Neutrophil (primary cell): ENCODE measurements at regions not wholly inside any gene's neighbourhood (a gene's known extent, or its start where the extent isn't known, plus 50 kb on each side); places are given as distances from the start of the nearest gene placed in this dataset.

Experiments
- H3K27ac ChIP-seq: fragments of 200-600 bp; sonication (generic); 2 replicates; pipeline ENCODE4 v1.5.1; 2016; ENCODE audit warnings: mild to moderate bottlenecking, moderate library complexity
- H3K27me3 ChIP-seq: fragments of 200-600 bp; sonication (generic); 2 replicates; pipeline ENCODE4 v1.6.0; 2016; ENCODE audit warnings: mild to moderate bottlenecking
- H3K36me3 ChIP-seq: fragments of 200-600 bp; sonication (generic); 2 replicates; pipeline ENCODE4 v1.5.1; 2017
- H3K4me1 ChIP-seq, 2 experiments: fragments of 200-600 bp in 1 of 2; sonication (generic) in 1 of 2; 1 replicate in 1 of 2; 2 replicates in 1 of 2; pipeline versions ENCODE4 v1.5.1 to v1.6.1; 2013 to 2016; ENCODE audit warnings: low read depth in 1 of 2, low read length in 1 of 2, mild to moderate bottlenecking in 1 of 2, moderate library complexity in 1 of 2; ENCODE audit not compliant: control insufficient read depth in 1 of 2, insufficient read depth in 1 of 2
- H3K4me3 ChIP-seq, 2 experiments: fragments of 200-600 bp in 1 of 2; sonication (generic) in 1 of 2; 1 replicate in 1 of 2; 2 replicates in 1 of 2; pipeline ENCODE4 v1.5.1; 2013 to 2016; ENCODE audit warnings: low read depth in 1 of 2, low read length in 1 of 2, mild to moderate bottlenecking in 1 of 2, moderate library complexity in 1 of 2
- H3K9me3 ChIP-seq: fragments of 200-600 bp; sonication (generic); 2 replicates; pipeline ENCODE4 v1.5.1; 2016
- TF ChIP-seq, protein P1 (sequence below): fragments of 200-600 bp; sonication (generic); IDR thresholded peaks from 2 replicates; pipeline ENCODE4 v1.5.1; 2016; ENCODE audit warnings: antibody characterized with exemption

DNA sequence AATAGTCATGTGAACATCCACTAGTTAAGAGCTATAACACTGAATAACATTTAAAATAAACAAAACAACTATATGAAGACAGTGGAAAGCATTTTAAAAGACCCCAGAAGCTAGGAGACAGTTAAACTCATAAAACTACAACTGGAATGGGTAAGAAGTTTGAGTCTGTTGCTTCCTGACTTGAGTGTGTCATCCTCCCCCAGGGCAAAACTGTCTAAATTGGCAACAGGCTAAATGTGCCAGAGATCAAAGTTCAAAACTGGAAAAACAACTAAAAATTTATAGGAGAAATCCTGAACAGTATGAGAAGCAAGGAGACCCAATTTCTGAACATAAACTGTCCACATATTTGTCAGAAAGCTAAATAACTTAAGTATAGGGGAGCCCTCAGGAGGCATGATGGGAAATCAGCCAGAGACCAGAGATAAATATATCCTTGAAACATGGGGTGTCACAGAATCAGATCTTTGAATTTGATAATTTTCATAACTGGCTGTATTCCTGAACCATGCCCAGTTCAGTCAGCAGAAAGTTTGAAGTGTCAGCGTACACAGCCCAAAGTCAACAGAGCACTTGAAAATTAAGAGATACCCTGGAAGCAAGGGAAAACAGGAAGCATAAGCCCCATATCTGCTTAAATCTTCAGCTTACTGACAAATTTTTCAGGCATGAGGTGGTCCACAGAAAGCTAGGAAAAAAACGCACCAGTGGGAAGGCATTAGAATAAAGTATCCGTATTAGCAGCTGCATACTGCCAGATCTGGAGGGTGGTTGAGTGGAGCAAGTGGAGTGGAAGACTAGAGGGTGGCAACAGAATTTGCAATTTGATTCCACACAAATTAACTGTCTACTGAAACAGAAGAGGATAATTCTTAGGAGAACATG lies 516.1 kb upstream of the MAN1A1 start:
- Histone ChIP-seq H3K4me3 (no peak overlapping the region), H3K27me3 (no peaks in the 10 kb centered on the region), H3K9me3 (no peaks in the 10 kb centered on the region), H3K36me3 (no peaks in the 10 kb centered on the region), H3K27ac (no peak overlapping the region), H3K4me1 (no peaks in the 10 kb centered on the region)
- TF ChIP-seq, protein P1, sequence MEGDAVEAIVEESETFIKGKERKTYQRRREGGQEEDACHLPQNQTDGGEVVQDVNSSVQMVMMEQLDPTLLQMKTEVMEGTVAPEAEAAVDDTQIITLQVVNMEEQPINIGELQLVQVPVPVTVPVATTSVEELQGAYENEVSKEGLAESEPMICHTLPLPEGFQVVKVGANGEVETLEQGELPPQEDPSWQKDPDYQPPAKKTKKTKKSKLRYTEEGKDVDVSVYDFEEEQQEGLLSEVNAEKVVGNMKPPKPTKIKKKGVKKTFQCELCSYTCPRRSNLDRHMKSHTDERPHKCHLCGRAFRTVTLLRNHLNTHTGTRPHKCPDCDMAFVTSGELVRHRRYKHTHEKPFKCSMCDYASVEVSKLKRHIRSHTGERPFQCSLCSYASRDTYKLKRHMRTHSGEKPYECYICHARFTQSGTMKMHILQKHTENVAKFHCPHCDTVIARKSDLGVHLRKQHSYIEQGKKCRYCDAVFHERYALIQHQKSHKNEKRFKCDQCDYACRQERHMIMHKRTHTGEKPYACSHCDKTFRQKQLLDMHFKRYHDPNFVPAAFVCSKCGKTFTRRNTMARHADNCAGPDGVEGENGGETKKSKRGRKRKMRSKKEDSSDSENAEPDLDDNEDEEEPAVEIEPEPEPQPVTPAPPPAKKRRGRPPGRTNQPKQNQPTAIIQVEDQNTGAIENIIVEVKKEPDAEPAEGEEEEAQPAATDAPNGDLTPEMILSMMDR, result no peak

DNA sequence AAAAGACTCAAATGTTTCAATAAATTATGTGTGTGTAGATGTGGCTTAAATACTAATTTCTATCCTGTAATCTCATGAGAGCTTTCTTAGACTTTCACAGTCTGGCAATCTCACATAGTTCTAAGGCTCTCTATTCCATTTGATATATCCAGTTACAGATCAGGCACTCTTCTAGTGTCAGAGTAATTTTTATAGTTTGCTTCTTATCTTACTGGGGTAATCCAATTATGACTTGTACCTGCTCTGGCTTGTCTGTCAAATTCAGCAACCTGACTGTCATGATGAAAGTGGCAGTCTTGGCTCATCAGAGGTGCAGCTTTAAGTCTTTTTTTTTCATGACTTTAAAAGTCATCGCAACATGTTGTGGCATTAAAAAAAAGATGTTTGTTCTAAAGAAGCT lies 513.2 kb upstream of the MAN1A1 start:
- Histone ChIP-seq H3K9me3 (no peaks in the 10 kb centered on the region), H3K27me3 (no peaks in the 10 kb centered on the region), H3K36me3 (no peaks in the 10 kb centered on the region), H3K4me1 (no peaks in the 10 kb centered on the region), H3K4me3 (no peak overlapping the region), H3K27ac (no peak overlapping the region)
- TF ChIP-seq, protein P1, result no peak

DNA sequence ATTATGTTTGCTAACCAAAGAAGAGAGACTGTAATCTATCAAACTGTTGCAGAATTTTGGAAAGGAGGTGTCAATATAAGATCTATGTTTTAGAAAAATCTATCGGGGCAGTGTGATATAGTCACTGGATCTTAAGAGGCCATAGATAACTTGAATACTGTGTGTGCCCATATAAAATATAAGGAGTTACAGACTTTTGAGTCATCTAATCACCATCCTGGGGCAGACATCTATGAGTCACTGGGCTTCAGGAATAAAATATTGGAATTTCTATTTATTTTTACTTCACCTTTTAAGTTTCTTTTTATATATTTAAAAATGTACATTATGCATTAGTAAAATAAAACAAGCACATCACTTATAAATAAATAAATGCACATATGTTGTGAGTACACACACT lies 509.3 kb upstream of the MAN1A1 start:
- H3K4me3 ChIP-seq, result no peak overlapping the region
- no peaks in the 10 kb centered on the region for H3K4me1 ChIP-seq
- no peaks in the 10 kb centered on the region for H3K36me3 ChIP-seq
- no peak overlapping the region for H3K27ac ChIP-seq
- no peaks in the 10 kb centered on the region for H3K27me3 ChIP-seq
- H3K9me3 ChIP-seq, result no peaks in the 10 kb centered on the region
- TF ChIP-seq, protein P1, result no peak

DNA sequence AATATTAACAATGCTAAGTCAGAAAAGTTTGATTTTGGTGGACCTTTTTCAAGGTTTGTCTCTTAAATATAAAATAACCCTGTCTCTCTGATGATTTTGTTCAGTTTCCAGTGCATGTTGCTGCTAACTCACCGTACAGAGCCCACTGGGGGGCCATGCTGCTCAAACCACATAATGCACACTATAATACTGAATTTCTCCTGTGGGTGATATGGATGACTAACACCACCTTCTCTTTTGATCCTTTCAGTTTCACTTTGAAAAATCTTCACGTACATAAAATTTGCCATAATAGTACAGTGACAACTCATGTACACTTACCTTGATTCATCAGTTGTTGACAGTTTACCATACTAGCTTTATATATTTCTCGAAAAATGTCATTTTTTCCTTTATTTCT lies 506.6 kb upstream of the MAN1A1 start:
- TF ChIP-seq, protein P1, result no peak
- H3K4me1 ChIP-seq, result no peaks in the 10 kb centered on the region
- no peak overlapping the region for H3K27ac ChIP-seq
- no peaks in the 10 kb centered on the region for H3K36me3 ChIP-seq
- H3K9me3 ChIP-seq, result no peaks in the 10 kb centered on the region
- H3K27me3 ChIP-seq, result no peaks in the 10 kb centered on the region
- H3K4me3 ChIP-seq, result no peak overlapping the region

DNA sequence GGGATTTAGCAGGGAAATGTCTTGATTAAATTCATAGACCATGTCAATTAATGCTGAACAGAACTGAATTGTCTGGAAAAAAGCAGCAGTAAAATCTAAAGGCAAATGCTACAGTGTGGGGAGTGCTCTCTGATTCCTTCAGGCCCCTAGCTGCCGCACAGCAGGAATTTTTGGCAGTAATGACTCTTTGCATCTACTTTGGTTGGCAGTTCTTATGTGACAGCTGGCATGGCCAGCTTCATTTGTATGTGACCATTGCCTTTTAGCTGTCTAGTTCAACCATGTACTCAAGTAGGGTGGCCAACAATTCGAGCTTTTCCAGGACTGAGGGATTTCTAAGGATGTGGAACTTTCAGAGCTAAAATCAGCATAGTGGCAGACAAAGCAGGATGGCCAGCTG lies 499.1 kb upstream of the MAN1A1 start:
- Histone ChIP-seq H3K27ac (no peak overlapping the region), H3K27me3 (no peaks in the 10 kb centered on the region), H3K36me3 (no peaks in the 10 kb centered on the region), H3K4me1 (no peaks in the 10 kb centered on the region), H3K9me3 (no peaks in the 10 kb centered on the region), H3K4me3 (no peak overlapping the region)
- TF ChIP-seq, protein P1, result no peak
